ENCODE measurements at regions not wholly inside any gene's neighbourhood (a gene's known extent, or its start where the extent isn't known, plus 50 kb on each side); places are given as distances from the start of the nearest gene placed in this dataset.
"Not testable (repeated sequence)": the region's sequence is repeated elsewhere in the genome, so short reads cannot be mapped to it uniquely, and the experiment has no call there.

GRCh38 chr2:155880382-155880781 is 452.1 kb downstream of the NR4A2 start:
- DNase-seq, result not testable (repeated sequence)

- not testable (repeated sequence) for DNase-seq
These were observed 452.6 kb downstream of the NR4A2 start for GRCh38 chr2:155879900-155880299.

- DNase-seq, result no peak
These were observed 460.1 kb downstream of the NR4A2 start for GRCh38 chr2:155872396-155872795.

GRCh38 chr2:155871940-155872339 is 460.6 kb downstream of the NR4A2 start:
- no peak for DNase-seq

GRCh38 chr2:155867564-155867963 is 465.0 kb downstream of the NR4A2 start:
- no peak for DNase-seq

- DNase-seq, result no peak
These were observed 466.0 kb downstream of the NR4A2 start for GRCh38 chr2:155866477-155866876.

- no peak for DNase-seq
These were observed 480.4 kb downstream of the NR4A2 start for GRCh38 chr2:155852156-155852555.

GRCh38 chr2:155846259-155846658 is 486.3 kb downstream of the NR4A2 start:
- no peak for DNase-seq

GRCh38 chr2:155844461-155844860 is 488.1 kb downstream of the NR4A2 start:
- no peak for DNase-seq

GRCh38 chr2:155842103-155842502 is 490.4 kb downstream of the NR4A2 start:
- no peak for DNase-seq

- DNase-seq, result no peak
These were observed 491.1 kb downstream of the NR4A2 start for GRCh38 chr2:155841442-155841841.

- DNase-seq, result no peak
These were observed 491.9 kb downstream of the NR4A2 start for GRCh38 chr2:155840661-155841060.

GRCh38 chr2:155839991-155840390 is 492.5 kb downstream of the NR4A2 start:
- no peak for DNase-seq

- no peak for DNase-seq
These were observed 493.1 kb downstream of the NR4A2 start for GRCh38 chr2:155839436-155839835.

- no peak for DNase-seq
These were observed 496.1 kb downstream of the NR4A2 start for GRCh38 chr2:155836439-155836838.

- DNase-seq, result no peak
These were observed 501.5 kb downstream of the NR4A2 start for GRCh38 chr2:155830817-155831579.

GRCh38 chr2:155830351-155830750 is 502.2 kb downstream of the NR4A2 start:
- no peak for DNase-seq

GRCh38 chr2:155825876-155826275 is 506.6 kb downstream of the NR4A2 start:
- no peak for DNase-seq

GRCh38 chr2:155815851-155816250 is 516.7 kb downstream of the NR4A2 start:
- no peak for DNase-seq

GRCh38 chr2:155815275-155815674 is 517.2 kb downstream of the NR4A2 start:
- DNase-seq, result no peak

GRCh38 chr2:155810411-155810810 is 522.1 kb downstream of the NR4A2 start:
- DNase-seq, result no peak

- no peak for DNase-seq
These were observed 529.6 kb downstream of the NR4A2 start for GRCh38 chr2:155802888-155803287.

- no peak for DNase-seq
These were observed 539.9 kb downstream of the NR4A2 start for GRCh38 chr2:155792666-155793065.

GRCh38 chr2:155770516-155770915 is 562.0 kb downstream of the NR4A2 start:
- DNase-seq, result no peak

Data from activated CD4-positive, alpha-beta T cell treated with anti-CD3 and anti-CD28 coated beads for 4 hours (primary cell).